IPS-15b (cell line): ENCODE measurements at regions not wholly inside any gene's neighbourhood (a gene's known extent, or its start where the extent isn't known, plus 50 kb on each side); places are given as distances from the start of the nearest gene placed in this dataset.
"Not testable (repeated sequence)": the region's sequence is repeated elsewhere in the genome, so short reads cannot be mapped to it uniquely, and the experiment has no call there.

ENCODE experiments used
- H3K27me3 ChIP-seq: one replicate; pipeline ENCODE4 v1.6.1; 2013; ENCODE audit warnings: low read length; ENCODE audit not compliant: control insufficient read depth, insufficient read depth
- H3K36me3 ChIP-seq: one replicate; pipeline ENCODE4 v1.6.1; 2013; ENCODE audit warnings: low read length; ENCODE audit not compliant: control insufficient read depth, insufficient read depth
- H3K4me1 ChIP-seq: one replicate; pipeline ENCODE4 v1.6.1; 2013; ENCODE audit warnings: mild to moderate bottlenecking, low read length; ENCODE audit not compliant: control insufficient read depth, insufficient read depth
- H3K4me3 ChIP-seq: one replicate; pipeline ENCODE4 v1.5.1; 2013; ENCODE audit warnings: low read depth, low read length
- H3K9ac ChIP-seq: one replicate; pipeline ENCODE4 v1.6.1; 2013; ENCODE audit warnings: low read depth, mild to moderate bottlenecking, low read length
- H3K9me3 ChIP-seq: one replicate; pipeline ENCODE4 v1.6.1; 2013; ENCODE audit warnings: mild to moderate bottlenecking, low read length; ENCODE audit not compliant: control insufficient read depth, insufficient read depth

GRCh38 chr16:76138056-76138455, 139.1 kb upstream of the CNTNAP4 start:
- not testable (repeated sequence) for H3K4me3 ChIP-seq, H3K36me3 ChIP-seq, H3K9me3 ChIP-seq, H3K4me1 ChIP-seq, H3K27me3 ChIP-seq, H3K9ac ChIP-seq

- Histone ChIP-seq H3K36me3 (no peaks in the 10 kb centered on the region), H3K9ac (no peak overlapping the region), H3K4me1 (no peaks in the 10 kb centered on the region), H3K27me3 (no peaks in the 10 kb centered on the region), H3K9me3 (no peaks in the 10 kb centered on the region), H3K4me3 (no peak overlapping the region)
Measured at GRCh38 chr16:76157629-76158028, 119.6 kb upstream of the CNTNAP4 start.

- Histone ChIP-seq H3K27me3 (no peaks in the 10 kb centered on the region), H3K4me3 (no peak overlapping the region), H3K36me3 (no peaks in the 10 kb centered on the region), H3K4me1 (no peaks in the 10 kb centered on the region), H3K9me3 (no peaks in the 10 kb centered on the region), H3K9ac (no peak overlapping the region)
Measured at GRCh38 chr16:76162046-76162445, 115.2 kb upstream of the CNTNAP4 start.

- no peak overlapping the region for H3K4me3 ChIP-seq
- no peak overlapping the region for H3K9ac ChIP-seq
- H3K9me3 ChIP-seq, result no peaks in the 10 kb centered on the region
- H3K4me1 ChIP-seq, result no peaks in the 10 kb centered on the region
- no peaks in the 10 kb centered on the region for H3K36me3 ChIP-seq
- H3K27me3 ChIP-seq, result no peaks in the 10 kb centered on the region
Measured at GRCh38 chr16:76164970-76165558, 112.1 kb upstream of the CNTNAP4 start.

GRCh38 chr16:76175718-76176117, 101.5 kb upstream of the CNTNAP4 start:
- no peak overlapping the region for H3K4me3 ChIP-seq
- H3K9ac ChIP-seq, result no peak overlapping the region
- H3K27me3 ChIP-seq, result no peaks in the 10 kb centered on the region
- no peaks in the 10 kb centered on the region for H3K36me3 ChIP-seq
- H3K9me3 ChIP-seq, result no peaks in the 10 kb centered on the region
- H3K4me1 ChIP-seq, result no peaks in the 10 kb centered on the region

- H3K4me3 ChIP-seq, result no peak overlapping the region
- H3K27me3 ChIP-seq, result no peaks in the 10 kb centered on the region
- H3K9me3 ChIP-seq, result no peaks in the 10 kb centered on the region
- no peaks in the 10 kb centered on the region for H3K36me3 ChIP-seq
- H3K4me1 ChIP-seq, result no peaks in the 10 kb centered on the region
- no peak overlapping the region for H3K9ac ChIP-seq
Measured at GRCh38 chr16:76176153-76176552, 101.0 kb upstream of the CNTNAP4 start.

- H3K36me3 ChIP-seq, result no peaks in the 10 kb centered on the region
- H3K27me3 ChIP-seq, result no peaks in the 10 kb centered on the region
- no peaks in the 10 kb centered on the region for H3K4me1 ChIP-seq
- H3K9ac ChIP-seq, result no peak overlapping the region
- no peaks in the 10 kb centered on the region for H3K9me3 ChIP-seq
- no peak overlapping the region for H3K4me3 ChIP-seq
Measured at GRCh38 chr16:76176616-76177015, 100.6 kb upstream of the CNTNAP4 start.

- Histone ChIP-seq H3K36me3 (no peaks in the 10 kb centered on the region), H3K4me3 (no peak overlapping the region), H3K4me1 (no peaks in the 10 kb centered on the region), H3K9ac (no peak overlapping the region), H3K9me3 (no peaks in the 10 kb centered on the region), H3K27me3 (no peaks in the 10 kb centered on the region)
Measured at GRCh38 chr16:76182041-76182635, 95.1 kb upstream of the CNTNAP4 start.

- Histone ChIP-seq H3K36me3 (no peaks in the 10 kb centered on the region), H3K4me3 (no peak overlapping the region), H3K27me3 (no peaks in the 10 kb centered on the region), H3K4me1 (no peaks in the 10 kb centered on the region), H3K9ac (no peak overlapping the region), H3K9me3 (no peaks in the 10 kb centered on the region)
Measured at GRCh38 chr16:76183647-76184046, 93.6 kb upstream of the CNTNAP4 start.

- H3K9ac ChIP-seq, result no peak overlapping the region
- no peak overlapping the region for H3K4me3 ChIP-seq
- no peaks in the 10 kb centered on the region for H3K9me3 ChIP-seq
- no peaks in the 10 kb centered on the region for H3K27me3 ChIP-seq
- peaks cover 17% of the 10 kb centered on the region for H3K4me1 ChIP-seq
- H3K36me3 ChIP-seq, result no peaks in the 10 kb centered on the region
Measured at GRCh38 chr16:76190057-76190456, 87.1 kb upstream of the CNTNAP4 start.

- Histone ChIP-seq H3K4me1 (peaks cover 17% of the 10 kb centered on the region), H3K9me3 (no peaks in the 10 kb centered on the region), H3K36me3 (no peaks in the 10 kb centered on the region), H3K9ac (no peak overlapping the region), H3K4me3 (no peak overlapping the region), H3K27me3 (no peaks in the 10 kb centered on the region)
Measured at GRCh38 chr16:76190480-76190879, 86.7 kb upstream of the CNTNAP4 start.

- H3K36me3 ChIP-seq, result no peaks in the 10 kb centered on the region
Measured at GRCh38 chr16:76193906-76194615, 83.1 kb upstream of the CNTNAP4 start.

More at GRCh38 chr16:76193906-76194615, 83.1 kb upstream of the CNTNAP4 start:
- Histone ChIP-seq H3K27me3 (peaks cover 4% of the 10 kb centered on the region), H3K4me3 (no peak overlapping the region), H3K9ac (no peak overlapping the region), H3K4me1 (peaks cover 17% of the 10 kb centered on the region), H3K9me3 (no peaks in the 10 kb centered on the region)
